Right atrium auricular region (tissue), 2 donors: ENCODE measurements at regions not wholly inside any gene's neighbourhood (a gene's known extent, or its start where the extent isn't known, plus 50 kb on each side); places are given as distances from the start of the nearest gene placed in this dataset.
"Not testable (repeated sequence)": the region's sequence is repeated elsewhere in the genome, so short reads cannot be mapped to it uniquely, and the experiment has no call there.

ENCODE experiments used
- DNase-seq: peaks from one replicate; pipeline ENCODE4 v3.0.0-alpha.2; 2019; ENCODE audit warnings: low spot score
- H3K27ac ChIP-seq, 2 donors: fragments of 200-600 bp; sonication (generic); 1 replicate in 1 of 2; 2 replicates in 1 of 2; pipeline ENCODE4 v1.5.1; 2016 to 2019
- H3K27me3 ChIP-seq, 2 donors: fragments of 200-600 bp; sonication (generic); one replicate each; pipeline versions ENCODE4 v1.5.1 to v1.6.0; 2017 to 2019
- H3K36me3 ChIP-seq: fragments of 200-600 bp; sonication (generic); one replicate; pipeline ENCODE4 v1.5.1; 2016
- H3K4me1 ChIP-seq, 2 donors: fragments of 200-600 bp; sonication (generic); one replicate each; pipeline versions ENCODE4 v1.5.1 to v1.6.0; 2017 to 2019
- H3K4me3 ChIP-seq, 2 donors: fragments of 200-600 bp; sonication (generic); 1 replicate in 1 of 2; 2 replicates in 1 of 2; pipeline ENCODE4 v1.5.1; 2017 to 2019; ENCODE audit warnings: mild to moderate bottlenecking in 1 of 2, moderate library complexity in 1 of 2
- H3K9me3 ChIP-seq, 2 donors: fragments of 200-600 bp; sonication (generic); one replicate each; pipeline ENCODE4 v1.5.1; 2019
- CTCF ChIP-seq, 2 donors: fragments of 200-600 bp; sonication (generic); IDR thresholded peaks; one replicate each; pipeline ENCODE4 v1.5.1; 2019; ENCODE audit warnings: antibody characterized with exemption in 2 of 2

GRCh38 chr1:30219675-30220074 is 503.7 kb downstream of the MATN1 start:
- TF ChIP-seq CTCF (IDR thresholded peaks at IDR 0.05): no peak
- Histone ChIP-seq H3K4me1 (no peaks in the 10 kb centered on the region), H3K9me3 (no peaks in the 10 kb centered on the region), H3K27me3 (no peaks in the 10 kb centered on the region), H3K4me3 (no peak overlapping the region), H3K36me3 (no peaks in the 10 kb centered on the region), H3K27ac (no peak overlapping the region)
- DNase-seq: no peak

GRCh38 chr1:30218438-30218837 is 504.9 kb downstream of the MATN1 start:
- no peaks in the 10 kb centered on the region for H3K36me3 ChIP-seq

GRCh38 chr1:30216602-30217001 is 506.8 kb downstream of the MATN1 start:
- TF ChIP-seq CTCF (IDR thresholded peaks at IDR 0.05): no peak
- no peak for DNase-seq
- Histone ChIP-seq H3K36me3 (no peaks in the 10 kb centered on the region), H3K27me3 (no peaks in the 10 kb centered on the region), H3K4me1 (no peaks in the 10 kb centered on the region), H3K27ac (no peak overlapping the region), H3K4me3 (no peak overlapping the region), H3K9me3 (no peaks in the 10 kb centered on the region)

More at GRCh38 chr1:30218438-30218837, 504.9 kb downstream of the MATN1 start:
- no peak for TF ChIP-seq CTCF (IDR thresholded peaks at IDR 0.05)
- no peak for DNase-seq
- Histone ChIP-seq H3K9me3 (no peaks in the 10 kb centered on the region), H3K4me1 (no peaks in the 10 kb centered on the region), H3K27me3 (no peaks in the 10 kb centered on the region), H3K4me3 (no peak overlapping the region), H3K27ac (no peak overlapping the region)

- Histone ChIP-seq H3K27ac (no peak overlapping the region), H3K36me3 (no peaks in the 10 kb centered on the region), H3K9me3 (no peaks in the 10 kb centered on the region), H3K4me3 (no peak overlapping the region), H3K27me3 (no peaks in the 10 kb centered on the region), H3K4me1 (no peaks in the 10 kb centered on the region)
- DNase-seq: no peak
- TF ChIP-seq CTCF (IDR thresholded peaks at IDR 0.05): no peak
Observed at GRCh38 chr1:30213936-30214335, 509.4 kb downstream of the MATN1 start.

GRCh38 chr1:30207962-30208361 is 515.4 kb downstream of the MATN1 start:
- not testable (repeated sequence) for H3K36me3 ChIP-seq, H3K27me3 ChIP-seq, H3K4me1 ChIP-seq, H3K27ac ChIP-seq, DNase-seq, H3K9me3 ChIP-seq, H3K4me3 ChIP-seq

GRCh38 chr1:30206631-30207030 is 516.8 kb downstream of the MATN1 start:
- not testable (repeated sequence) for DNase-seq, H3K36me3 ChIP-seq, H3K27me3 ChIP-seq, H3K27ac ChIP-seq, H3K9me3 ChIP-seq, H3K4me1 ChIP-seq, H3K4me3 ChIP-seq

- not testable (repeated sequence) for H3K36me3 ChIP-seq, H3K9me3 ChIP-seq, H3K27ac ChIP-seq, H3K4me3 ChIP-seq, DNase-seq, H3K27me3 ChIP-seq, H3K4me1 ChIP-seq
Observed at GRCh38 chr1:30204916-30205315, 518.5 kb downstream of the MATN1 start.
